GM23248 (cell line): ENCODE measurements at regions not wholly inside any gene's neighbourhood (a gene's known extent, or its start where the extent isn't known, plus 50 kb on each side); places are given as distances from the start of the nearest gene placed in this dataset.

Experiments
- DNase-seq: peaks from one replicate; pipeline ENCODE4 v3.0.0-alpha.2; 2015
- H2AFZ ChIP-seq: fragments of 200-600 bp; sonication (generic); 2 replicates; pipeline ENCODE4 v1.6.1; 2016; ENCODE audit warnings: antibody characterized with exemption
- H3F3A ChIP-seq: fragments of 200-600 bp; sonication (generic); 2 replicates; pipeline ENCODE4 v1.6.1; 2016; ENCODE audit warnings: mild to moderate bottlenecking, antibody characterized with exemption, mixed run types; ENCODE audit not compliant: insufficient read depth
- H3K27ac ChIP-seq: fragments of 200-600 bp; sonication (generic); 2 replicates; pipeline ENCODE4 v1.5.1; 2016; ENCODE audit warnings: mild to moderate bottlenecking
- H3K27me3 ChIP-seq: fragments of 200-600 bp; sonication (generic); replicated peaks from 2 replicates; pipeline ENCODE4 v1.6.1; 2016; ENCODE audit warnings: mild to moderate bottlenecking; ENCODE audit not compliant: insufficient read depth
- H3K36me3 ChIP-seq: fragments of 200-600 bp; sonication (generic); 2 replicates; pipeline ENCODE4 v1.6.1; 2016; ENCODE audit warnings: low read depth, mild to moderate bottlenecking
- H3K4me1 ChIP-seq: fragments of 200-600 bp; sonication (generic); 2 replicates; pipeline ENCODE4 v1.6.1; 2016; ENCODE audit warnings: mild to moderate bottlenecking; ENCODE audit not compliant: insufficient read depth
- H3K4me2 ChIP-seq: fragments of 200-600 bp; sonication (generic); one replicate; pipeline ENCODE4 v1.6.1; 2016; ENCODE audit warnings: mild to moderate bottlenecking; ENCODE audit not compliant: unreplicated experiment
- H3K4me3 ChIP-seq: fragments of 200-600 bp; sonication (generic); 2 replicates; pipeline ENCODE4 v1.5.1; 2016; ENCODE audit warnings: mild to moderate bottlenecking
- H3K79me2 ChIP-seq: fragments of 200-600 bp; sonication (generic); 2 replicates; pipeline ENCODE4 v1.6.1; 2016; ENCODE audit warnings: mild to moderate bottlenecking; ENCODE audit not compliant: insufficient read depth
- H3K9ac ChIP-seq: fragments of 200-600 bp; sonication (generic); 2 replicates; pipeline ENCODE4 v1.6.1; 2016; ENCODE audit warnings: mild to moderate bottlenecking
- H3K9me2 ChIP-seq: fragments of 200-600 bp; sonication (generic); 2 replicates; pipeline ENCODE4 v1.6.1; 2016; ENCODE audit warnings: mixed run types, mild to moderate bottlenecking, moderate library complexity; ENCODE audit not compliant: insufficient read depth
- H3K9me3 ChIP-seq: fragments of 200-600 bp; sonication (generic); one replicate; pipeline ENCODE4 v1.6.1; 2017; ENCODE audit warnings: low read depth
- H4K20me1 ChIP-seq: fragments of 200-600 bp; sonication (generic); 2 replicates; pipeline ENCODE4 v1.6.0; 2016; ENCODE audit not compliant: insufficient read depth
- EZH2 ChIP-seq: fragments of 200-600 bp; sonication (generic); IDR thresholded peaks from 2 replicates; pipeline ENCODE4 v1.6.1; 2018; ENCODE audit warnings: antibody characterized with exemption, mild to moderate bottlenecking; ENCODE audit not compliant: insufficient read depth, poor library complexity, severe bottlenecking
- EZH2phosphoT487 ChIP-seq: fragments of 200-600 bp; sonication (generic); IDR thresholded peaks from 2 replicates; pipeline ENCODE4 v1.6.1; 2018; ENCODE audit warnings: antibody characterized with exemption, moderate library complexity, mild to moderate bottlenecking, low read depth; ENCODE audit not compliant: insufficient read depth
- WGBS, 2 experiments: methylation state at CpG; one replicate each; pipeline ENCODE4 v1.1.6; 2015 to 2017; ENCODE audit warnings: low lambda C conversion rate in 2 of 2, low coverage in 1 of 2; ENCODE audit errors: missing lambda C conversion rate in 2 of 2; 5-methylcytosine and 5-hydroxymethylcytosine counted together
- in situ Hi-C: fragments of 300-500 bp; cut with MboI; formaldehyde crosslinking; loops from 2 replicates; pipeline ENCODE4 v1.15.0; 2020

GRCh38 chr2:34403512-34403911 is 804.4 kb upstream of the FAM98A start:
- no peaks in the 10 kb centered on the region for H3F3A ChIP-seq
- DNase-seq, result no peak
- no peak for TF ChIP-seq EZH2phosphoT487
- no peak for TF ChIP-seq EZH2
- no peaks in the 10 kb centered on the region for H3K9me2 ChIP-seq
- H4K20me1 ChIP-seq, result no peaks in the 10 kb centered on the region
- H3K36me3 ChIP-seq, result no peaks in the 10 kb centered on the region
- H3K4me1 ChIP-seq, result no peaks in the 10 kb centered on the region
- no peak overlapping the region for H3K4me3 ChIP-seq
- H2AFZ ChIP-seq, result no peak overlapping the region
- no peak overlapping the region for H3K9ac ChIP-seq
- in situ Hi-C loops, result no loop called here
- no peak overlapping the region for H3K27ac ChIP-seq
- H3K4me2 ChIP-seq, result no peak overlapping the region
- 32 to 46% methylated on average over 2 of the region's 2 CpGs for WGBS, 2 experiments
- no peaks in the 10 kb centered on the region for H3K79me2 ChIP-seq
- H3K9me3 ChIP-seq, result no peaks in the 10 kb centered on the region
- no peaks in the 10 kb centered on the region for H3K27me3 ChIP-seq

- H3K4me1 ChIP-seq, result no peaks in the 10 kb centered on the region
- H3K27me3 ChIP-seq, result no peaks in the 10 kb centered on the region
- no peaks in the 10 kb centered on the region for H3K79me2 ChIP-seq
- TF ChIP-seq EZH2, result no peak
- no peak for TF ChIP-seq EZH2phosphoT487
- in situ Hi-C loops, result no loop called here
- no peak overlapping the region for H3K9ac ChIP-seq
- H3K36me3 ChIP-seq, result no peaks in the 10 kb centered on the region
- WGBS, 2 experiments, result 44 to 45% methylated on average over 3 of the region's 3 CpGs
- no peak overlapping the region for H3K27ac ChIP-seq
- no peak overlapping the region for H3K4me2 ChIP-seq
- no peaks in the 10 kb centered on the region for H3K9me3 ChIP-seq
- H3F3A ChIP-seq, result no peaks in the 10 kb centered on the region
- no peaks in the 10 kb centered on the region for H4K20me1 ChIP-seq
- no peak for DNase-seq
- no peaks in the 10 kb centered on the region for H3K9me2 ChIP-seq
- H2AFZ ChIP-seq, result no peak overlapping the region
- H3K4me3 ChIP-seq, result no peak overlapping the region
These were observed 803.3 kb upstream of the FAM98A start for GRCh38 chr2:34402376-34402775.

GRCh38 chr2:34401186-34401585 is 802.1 kb upstream of the FAM98A start:
- Histone ChIP-seq H3K9me3 (no peaks in the 10 kb centered on the region), H3K27me3 (no peaks in the 10 kb centered on the region), H4K20me1 (no peaks in the 10 kb centered on the region), H3K9ac (no peak overlapping the region), H2AFZ (no peak overlapping the region), H3K4me1 (no peaks in the 10 kb centered on the region), H3K4me3 (no peak overlapping the region), H3K9me2 (no peaks in the 10 kb centered on the region), H3K27ac (no peak overlapping the region), H3K4me2 (no peak overlapping the region), H3K79me2 (no peaks in the 10 kb centered on the region), H3K36me3 (no peaks in the 10 kb centered on the region), H3F3A (no peaks in the 10 kb centered on the region)
- DNase-seq, result peak; percentile 7
- in situ Hi-C loops, result no loop called here
- 20% methylated on average over 5 of the region's 5 CpGs for WGBS, 2 experiments
- no peak for TF ChIP-seq EZH2
- TF ChIP-seq EZH2phosphoT487, result no peak

- Histone ChIP-seq H3K9me2 (no peaks in the 10 kb centered on the region), H3K27ac (no peak overlapping the region)
- in situ Hi-C loops, result no loop called here
These were observed 789.3 kb upstream of the FAM98A start for GRCh38 chr2:34388446-34388845.

GRCh38 chr2:34387536-34387935 is 788.4 kb upstream of the FAM98A start:
- H3K4me3 ChIP-seq, result no peak overlapping the region
- H4K20me1 ChIP-seq, result no peaks in the 10 kb centered on the region
- no peaks in the 10 kb centered on the region for H3K4me1 ChIP-seq
- no peak overlapping the region for H3K27ac ChIP-seq
- no peaks in the 10 kb centered on the region for H3K27me3 ChIP-seq
- no peaks in the 10 kb centered on the region for H3K9me3 ChIP-seq
- no peaks in the 10 kb centered on the region for H3K79me2 ChIP-seq
- H3K36me3 ChIP-seq, result no peaks in the 10 kb centered on the region
- no peak overlapping the region for H2AFZ ChIP-seq
- no peak overlapping the region for H3K4me2 ChIP-seq
- H3K9me2 ChIP-seq, result no peaks in the 10 kb centered on the region
- in situ Hi-C loops, result no loop called here
- no peak for TF ChIP-seq EZH2
- no peak for TF ChIP-seq EZH2phosphoT487
- WGBS, 2 experiments, result 10 to 17% methylated on average over 3 of the region's 3 CpGs
- no peaks in the 10 kb centered on the region for H3F3A ChIP-seq
- DNase-seq, result no peak
- H3K9ac ChIP-seq, result no peak overlapping the region

More at GRCh38 chr2:34388446-34388845, 789.3 kb upstream of the FAM98A start:
- H3K4me2 ChIP-seq, result no peak overlapping the region
- H2AFZ ChIP-seq, result no peak overlapping the region
- DNase-seq, result no peak
- TF ChIP-seq EZH2 (no peak), EZH2phosphoT487 (no peak)
- no peaks in the 10 kb centered on the region for H3F3A ChIP-seq
- H3K4me3 ChIP-seq, result no peak overlapping the region
- no peaks in the 10 kb centered on the region for H3K27me3 ChIP-seq
- no peak overlapping the region for H3K9ac ChIP-seq
- H3K79me2 ChIP-seq, result no peaks in the 10 kb centered on the region
- WGBS, 2 experiments, result 3% methylated on average over 2 of the region's 2 CpGs
- H4K20me1 ChIP-seq, result no peaks in the 10 kb centered on the region
- no peaks in the 10 kb centered on the region for H3K9me3 ChIP-seq
- H3K4me1 ChIP-seq, result no peaks in the 10 kb centered on the region
- H3K36me3 ChIP-seq, result no peaks in the 10 kb centered on the region
